SK-N-SH (cell line): ENCODE measurements at regions not wholly inside any gene's neighbourhood (a gene's known extent, or its start where the extent isn't known, plus 50 kb on each side); places are given as distances from the start of the nearest gene placed in this dataset.

Source experiments
- CTCF ChIA-PET: fragments of 300-600, 350-600 bp; formaldehyde crosslinking; extraction: SDS; loops from one replicate; lab custom pipeline; 2021; lab: Yijun Ruan, JAX
- POLR2A ChIA-PET: fragments of 350-600 bp; sonication (Branson Sonifier 250); formaldehyde crosslinking; extraction: SDS; loops from one replicate; lab custom pipeline; 2020; ENCODE audit warnings: antibody characterized with exemption, inconsistent platforms; lab: Yijun Ruan, JAX
- DNase-seq: peaks from one replicate; pipeline ENCODE4 v3.0.0; 2012
- H2AFZ ChIP-seq: fragments of 200-600 bp; sonication (generic); 2 replicates; pipeline ENCODE4 v1.8.1; 2016; ENCODE audit warnings: antibody characterized with exemption, mild to moderate bottlenecking, low read depth
- H3F3A ChIP-seq: fragments of 200-600 bp; sonication (generic); replicated peaks from 2 replicates; pipeline ENCODE3; 2016; ENCODE audit warnings: antibody characterized with exemption, mild to moderate bottlenecking; ENCODE audit not compliant: insufficient read depth
- H3K27ac ChIP-seq, 2 experiments: fragments of 200-500 bp in 1 of 2; fragments of 200-600 bp in 1 of 2; sonication (Bioruptor generic) in 1 of 2; sonication (generic), shearing (Covaris generic) in 1 of 2; 2 replicates each; pipeline versions ENCODE4 v1.5.1 to v1.6.1; 2014 to 2016; ENCODE audit warnings: low read depth in 2 of 2, inconsistent platforms in 1 of 2, low read length in 1 of 2, mild to moderate bottlenecking in 1 of 2, mixed read lengths in 1 of 2
- H3K27me3 ChIP-seq: fragments of 200-600 bp; sonication (generic), shearing (Covaris generic); 2 replicates; pipeline ENCODE4 v1.6.1; 2016; ENCODE audit warnings: mixed run types; ENCODE audit not compliant: insufficient read depth
- H3K36me3 ChIP-seq, 2 experiments: fragments of 200-500 bp in 1 of 2; fragments of 200-600 bp in 1 of 2; sonication (Bioruptor generic) in 1 of 2; sonication (generic) in 1 of 2; replicated peaks in 1 of 2; 2 replicates each; pipeline versions ENCODE3 to v1.5.1; 2014 to 2016; ENCODE audit warnings: low read length in 1 of 2, mild to moderate bottlenecking in 1 of 2; ENCODE audit not compliant: insufficient read depth in 2 of 2, control insufficient read depth in 1 of 2
- H3K4me1 ChIP-seq, 2 experiments: fragments of 200-500 bp in 1 of 2; fragments of 200-600 bp in 1 of 2; sonication (Bioruptor generic) in 1 of 2; sonication (generic), shearing (Covaris generic) in 1 of 2; 2 replicates each; pipeline versions ENCODE4 v1.5.1 to v1.6.1; 2014 to 2016; ENCODE audit warnings: low read depth in 1 of 2, low read length in 1 of 2, mixed run types in 1 of 2; ENCODE audit not compliant: insufficient read depth in 2 of 2, control insufficient read depth in 1 of 2
- H3K4me2 ChIP-seq: fragments of 200-600 bp; sonication (generic), shearing (Covaris generic); 2 replicates; pipeline ENCODE4 v1.6.1; 2017; ENCODE audit warnings: mixed run types
- H3K4me3 ChIP-seq, 2 experiments: fragments of 200-500 bp in 1 of 2; fragments of 200-600 bp in 1 of 2; sonication (Bioruptor generic) in 1 of 2; sonication (generic), shearing (Covaris generic) in 1 of 2; 2 replicates each; pipeline versions ENCODE4 v1.5.1 to v1.8.1; 2014 to 2016; ENCODE audit warnings: low read depth in 2 of 2, inconsistent platforms in 1 of 2, low read length in 1 of 2, mild to moderate bottlenecking in 1 of 2, mixed read lengths in 1 of 2, moderate library complexity in 1 of 2
- H3K79me2 ChIP-seq: fragments of 200-600 bp; sonication (generic); 2 replicates; pipeline ENCODE4 v1.8.1; 2017; ENCODE audit warnings: mild to moderate bottlenecking; ENCODE audit not compliant: insufficient read depth
- H3K9ac ChIP-seq: fragments of 200-600 bp; sonication (generic); 2 replicates; pipeline ENCODE4 v1.6.1; 2017; ENCODE audit warnings: mixed run types
- H3K9me2 ChIP-seq: fragments of 200-600 bp; sonication (generic); 2 replicates; pipeline ENCODE4 v1.6.1; 2017; ENCODE audit warnings: mixed run types
- H3K9me3 ChIP-seq: fragments of 200-600 bp; sonication (generic); 2 replicates; pipeline ENCODE4 v1.6.1; 2017; ENCODE audit warnings: mixed run types, mild to moderate bottlenecking, moderate library complexity
- H4K20me1 ChIP-seq: fragments of 200-600 bp; sonication (generic); 2 replicates; pipeline ENCODE4 v1.6.1; 2017; ENCODE audit warnings: mild to moderate bottlenecking, mixed run types; ENCODE audit not compliant: insufficient read depth
- CHD2 ChIP-seq: fragments of 150-350 bp; IDR thresholded peaks from 2 replicates; pipeline ENCODE4 v1.6.1; 2018; ENCODE audit warnings: low read length; ENCODE audit not compliant: partially characterized antibody
- CTCF ChIP-seq: fragments of 200-600 bp; sonication (generic); IDR thresholded peaks from 2 replicates; pipeline ENCODE4 v1.6.1; 2017; ENCODE audit warnings: antibody characterized with exemption, mild to moderate bottlenecking, moderate library complexity
- EP300 ChIP-seq, 2 experiments: IDR thresholded peaks; 2 replicates each; pipeline versions ENCODE4 v1.4.0 to v1.6.1; 2012; ENCODE audit warnings: borderline replicate concordance in 1 of 2, low read depth in 1 of 2, low read length in 1 of 2
- EZH2phosphoT487 ChIP-seq: fragments of 200-600 bp; sonication (generic); IDR thresholded peaks from 2 replicates; pipeline ENCODE4 v1.6.1; 2017; ENCODE audit warnings: low read depth, mixed run types, mild to moderate bottlenecking, antibody characterized with exemption, moderate library complexity, borderline replicate concordance
- FOSL2 ChIP-seq: IDR thresholded peaks from 2 replicates; pipeline ENCODE4 v1.4.0; 2012; ENCODE audit warnings: low read depth, mild to moderate bottlenecking, moderate library complexity, borderline replicate concordance
- FOXJ3 ChIP-seq: sonication (generic); formaldehyde crosslinking; IDR thresholded peaks from 2 replicates; pipeline ENCODE4 v1.5.1; 2020; ENCODE audit warnings: mild to moderate bottlenecking, missing genetic modification reagents
- FOXM1 ChIP-seq: IDR thresholded peaks from 2 replicates; pipeline ENCODE4 v1.4.0; 2012; ENCODE audit warnings: low read depth, mild to moderate bottlenecking
- GATA2 ChIP-seq: sonication (generic); formaldehyde crosslinking; IDR thresholded peaks from 2 replicates; pipeline ENCODE4 v1.5.0; 2020; ENCODE audit warnings: mild to moderate bottlenecking, missing genetic modification reagents
- IRF3 ChIP-seq: fragments of 150-350 bp; IDR thresholded peaks from 2 replicates; pipeline ENCODE4 v1.6.1; 2016; ENCODE audit warnings: mild to moderate bottlenecking, low read depth, low read length
- MXI1 ChIP-seq: IDR thresholded peaks from 2 replicates; pipeline ENCODE4 v1.6.1; 2012; ENCODE audit warnings: mild to moderate bottlenecking, low read depth, low read length, improper control_type of control experiment
- NRF1 ChIP-seq: IDR thresholded peaks from 2 replicates; pipeline ENCODE4 v1.6.1; 2012; ENCODE audit warnings: low read depth, mild to moderate bottlenecking, low read length
- POLR2AphosphoS5 ChIP-seq: IDR thresholded peaks from 2 replicates; pipeline ENCODE4 v1.6.1; 2012; ENCODE audit warnings: low read depth, low read length
- SMC3 ChIP-seq: IDR thresholded peaks from 2 replicates; pipeline ENCODE4 v1.6.1; 2012; ENCODE audit warnings: low read depth, low read length, improper control_type of control experiment
- TAF1 ChIP-seq: IDR thresholded peaks from 2 replicates; pipeline ENCODE4 v1.6.1; 2012; ENCODE audit warnings: low read depth, mild to moderate bottlenecking, low read length, moderate library complexity, borderline replicate concordance
- YY1 ChIP-seq: IDR thresholded peaks from 2 replicates; pipeline ENCODE4 v1.4.0; 2012; ENCODE audit warnings: low read depth, mild to moderate bottlenecking
- ZBTB33 ChIP-seq: IDR thresholded peaks from 2 replicates; pipeline ENCODE4 v1.4.0; 2012; ENCODE audit warnings: low read depth, borderline replicate concordance

- Histone ChIP-seq H3K27me3 (no peaks in the 10 kb centered on the region), H3K9me3 (peaks cover 3% of the 10 kb centered on the region; the same call in 1 of the 2 replicates)
- TF ChIP-seq SMC3 (no peak), IRF3 (no peak), NRF1 (no peak), ZBTB33 (no peak), TAF1 (no peak), FOSL2 (no peak), FOXJ3 (CRISPR knock-in tag) (no peak), EZH2phosphoT487 (no peak), YY1 (no peak), CHD2 (no peak), GATA2 (CRISPR knock-in tag) (no peak), POLR2AphosphoS5 (no peak), MXI1 (no peak), FOXM1 (no peak), CTCF (no peak), EP300 (IDR thresholded peaks at IDR 0.05; ENCODE audit: borderline replicate concordance in 1 of 2, low read depth in 1 of 2, low read length in 1 of 2) (no peak)
- TF ChIP-seq, all 33 proteins: peak for 0
- Histone ChIP-seq H3F3A (no peaks in the 10 kb centered on the region), H3K79me2 (no peaks in the 10 kb centered on the region), H2AFZ (no peak overlapping the region), H4K20me1 (no peaks in the 10 kb centered on the region), H3K9ac (no peak overlapping the region), H3K4me2 (no peak overlapping the region), H3K9me2 (no peaks in the 10 kb centered on the region), H3K4me3 (no peak overlapping the region), H3K27ac (no peak overlapping the region), H3K36me3 (no peaks in the 10 kb centered on the region), H3K4me1 (peaks cover 0 to 5% of the 10 kb centered on the region in 2 experiments; a peak in 2 of 4 replicates)
- ChIA-PET POLR2A (no interaction called here), CTCF (interaction anchor here (1.2 kb wide), 1 partner anchor 39 kb away, joined by 4 read pairs; no protein-coding TSS in a partner anchor)
- DNase-seq, result no peak
These were observed 60.0 kb upstream of the STK39 start for GRCh38 chr2:168307379-168307778.
